H9 (cell line): ENCODE measurements at regions not wholly inside any gene's neighbourhood (a gene's known extent, or its start where the extent isn't known, plus 50 kb on each side); places are given as distances from the start of the nearest gene placed in this dataset.

Source experiments
- DNase-seq: peaks from one replicate; pipeline ENCODE4 v3.0.0-alpha.2; 2017
- H2AFZ ChIP-seq: one replicate; pipeline ENCODE4 v1.6.1; 2013; ENCODE audit warnings: mild to moderate bottlenecking, low read length, control low read depth, moderate library complexity
- H2AK5ac ChIP-seq: 2 replicates; pipeline ENCODE4 v1.6.1; 2013; ENCODE audit warnings: low read length, control low read depth, mixed read lengths; ENCODE audit not compliant: insufficient read length
- H2BK120ac ChIP-seq: one replicate; pipeline ENCODE4 v1.6.1; 2013; ENCODE audit warnings: low read depth, mild to moderate bottlenecking, low read length, control low read depth, inconsistent platforms; ENCODE audit not compliant: poor library complexity, severe bottlenecking
- H2BK12ac ChIP-seq: 2 replicates; pipeline ENCODE4 v1.6.1; 2013; ENCODE audit warnings: low read length, control low read depth, mixed read lengths, low read depth; ENCODE audit not compliant: insufficient read length
- H2BK15ac ChIP-seq: 2 replicates; pipeline ENCODE4 v1.6.1; 2013; ENCODE audit warnings: low read depth, low read length, control low read depth
- H2BK20ac ChIP-seq: one replicate; pipeline ENCODE4 v1.6.1; 2013; ENCODE audit warnings: low read depth, mild to moderate bottlenecking, low read length, control low read depth, inconsistent platforms; ENCODE audit not compliant: poor library complexity, severe bottlenecking
- H2BK5ac ChIP-seq: 2 replicates; pipeline ENCODE4 v1.6.1; 2013; ENCODE audit warnings: low read length, control low read depth, mixed read lengths; ENCODE audit not compliant: insufficient read length
- H3K14ac ChIP-seq: 2 replicates; pipeline ENCODE4 v1.6.1; 2013; ENCODE audit warnings: low read length, control low read depth; ENCODE audit not compliant: insufficient read depth
- H3K18ac ChIP-seq: 2 replicates; pipeline ENCODE4 v1.6.1; 2013; ENCODE audit warnings: low read depth, mild to moderate bottlenecking, mixed read lengths, low read length, control low read depth; ENCODE audit not compliant: insufficient read length
- H3K23ac ChIP-seq: 2 replicates; pipeline ENCODE4 v1.6.1; 2013; ENCODE audit warnings: low read length, control low read depth, mixed read lengths, low read depth; ENCODE audit not compliant: insufficient read length
- H3K23me2 ChIP-seq: 2 replicates; pipeline ENCODE4 v1.6.1; 2013; ENCODE audit warnings: low read depth, mild to moderate bottlenecking, mixed read lengths, low read length, control low read depth; ENCODE audit not compliant: insufficient read length, poor library complexity, severe bottlenecking
- H3K27ac ChIP-seq: 2 replicates; pipeline ENCODE4 v1.5.1; 2013; ENCODE audit warnings: low read length, control low read depth, mixed read lengths, low read depth; ENCODE audit not compliant: insufficient read length
- H3K27me3 ChIP-seq: 2 replicates; pipeline ENCODE4 v1.6.1; 2013; ENCODE audit warnings: low read length, control low read depth, inconsistent platforms; ENCODE audit not compliant: insufficient read depth
- H3K4ac ChIP-seq: 2 replicates; pipeline ENCODE4 v1.6.1; 2013; ENCODE audit warnings: low read depth, mild to moderate bottlenecking, control low read depth, inconsistent platforms, low read length, moderate library complexity
- H3K4me1 ChIP-seq: 2 replicates; pipeline ENCODE4 v1.6.1; 2013; ENCODE audit warnings: low read length, control low read depth, inconsistent platforms; ENCODE audit not compliant: insufficient read depth
- H3K4me2 ChIP-seq: 2 replicates; pipeline ENCODE4 v1.6.1; 2013; ENCODE audit warnings: low read length, control low read depth, mixed read lengths; ENCODE audit not compliant: insufficient read length, insufficient read depth
- H3K56ac ChIP-seq: 2 replicates; pipeline ENCODE4 v1.6.1; 2013; ENCODE audit warnings: low read depth, mild to moderate bottlenecking, mixed read lengths, low read length, control low read depth; ENCODE audit not compliant: insufficient read length
- H3K79me1 ChIP-seq: 2 replicates; pipeline ENCODE4 v1.6.1; 2013; ENCODE audit warnings: low read depth, mild to moderate bottlenecking, moderate library complexity, low read length, control low read depth, inconsistent platforms; ENCODE audit not compliant: insufficient read depth, poor library complexity, severe bottlenecking
- H3K79me2 ChIP-seq: 2 replicates; pipeline ENCODE4 v1.6.1; 2013; ENCODE audit warnings: low read length, control low read depth, inconsistent platforms; ENCODE audit not compliant: insufficient read depth
- H3K9ac ChIP-seq: 2 replicates; pipeline ENCODE4 v1.6.1; 2013; ENCODE audit warnings: low read length, control low read depth, mixed read lengths; ENCODE audit not compliant: insufficient read length; ENCODE audit errors: extremely low read depth
- H3K9me3 ChIP-seq: one replicate; pipeline ENCODE4 v1.6.1; 2013; ENCODE audit warnings: low read depth, low read length, inconsistent platforms; ENCODE audit not compliant: control insufficient read depth
- H3T11ph ChIP-seq: one replicate; pipeline ENCODE4 v1.6.1; 2013; ENCODE audit warnings: mild to moderate bottlenecking, low read length, control low read depth, inconsistent platforms
- H4K20me1 ChIP-seq: one replicate; pipeline ENCODE4 v1.6.1; 2013; ENCODE audit not compliant: control insufficient read depth, insufficient read length, insufficient read depth
- H4K5ac ChIP-seq: 2 replicates; pipeline ENCODE4 v1.6.1; 2013; ENCODE audit warnings: low read depth, mild to moderate bottlenecking, mixed read lengths, low read length, control low read depth; ENCODE audit not compliant: insufficient read length
- H4K8ac ChIP-seq: replicated peaks from 2 replicates; pipeline ENCODE4 v1.6.1; 2013; ENCODE audit warnings: low read length, control low read depth, mixed read lengths, low read depth; ENCODE audit not compliant: insufficient read length
- H4K91ac ChIP-seq: 2 replicates; pipeline ENCODE4 v1.6.1; 2013; ENCODE audit warnings: low read depth, mild to moderate bottlenecking, moderate library complexity, mixed read lengths, low read length, control low read depth; ENCODE audit not compliant: insufficient read length
- H3K27ac Mint-ChIP-seq, 3 experiments: 2 replicates in 2 of 3; 3 replicates in 1 of 3; pipeline ENCODE4 v1.8.0; 2020 to 2021; ENCODE audit warnings: mixed read lengths in 3 of 3, mild to moderate bottlenecking in 1 of 3, moderate library complexity in 1 of 3
- H3K27me3 Mint-ChIP-seq: 2 replicates; pipeline ENCODE4 v1.8.0; 2021; ENCODE audit warnings: low read depth, mild to moderate bottlenecking, moderate library complexity, mixed read lengths
- H3K36me3 Mint-ChIP-seq, 3 experiments: 2 replicates in 2 of 3; 3 replicates in 1 of 3; pipeline ENCODE4 v1.8.0; 2020 to 2021; ENCODE audit warnings: low read depth in 3 of 3, mixed read lengths in 3 of 3; ENCODE audit not compliant: insufficient read depth in 1 of 3
- H3K4me1 Mint-ChIP-seq, 2 experiments: 2 replicates each; pipeline ENCODE4 v1.8.0; 2020; ENCODE audit warnings: mixed read lengths in 2 of 2
- H3K4me3 Mint-ChIP-seq, 2 experiments: 2 replicates in 1 of 2; 3 replicates in 1 of 2; pipeline ENCODE4 v1.8.0; 2020 to 2021; ENCODE audit warnings: mild to moderate bottlenecking in 2 of 2, mixed read lengths in 2 of 2, moderate library complexity in 1 of 2
- H3K9me3 Mint-ChIP-seq, 2 experiments: 2 replicates in 1 of 2; 3 replicates in 1 of 2; pipeline ENCODE4 v1.8.0; 2020; ENCODE audit warnings: mild to moderate bottlenecking in 2 of 2, mixed read lengths in 2 of 2, moderate library complexity in 1 of 2
- WGBS: extraction: QIAGEN DNeasy Blood & Tissue Kit; methylation state at CpG from one replicate; pipeline ENCODE4 v1.1.7; 2013; ENCODE audit warnings: missing lambda C conversion rate, low lambda C conversion rate, mixed read lengths; ENCODE audit not compliant: insufficient read length; ENCODE audit errors: extremely low coverage; 5-methylcytosine and 5-hydroxymethylcytosine counted together
- TF ChIP-seq, protein P1 (sequence below): fragments of 200-600 bp; sonication (generic); conservative IDR thresholded peaks from 3 replicates; pipeline ENCODE4 v1.8.0; 2021; ENCODE audit warnings: antibody characterized with exemption, mild to moderate bottlenecking

DNA sequence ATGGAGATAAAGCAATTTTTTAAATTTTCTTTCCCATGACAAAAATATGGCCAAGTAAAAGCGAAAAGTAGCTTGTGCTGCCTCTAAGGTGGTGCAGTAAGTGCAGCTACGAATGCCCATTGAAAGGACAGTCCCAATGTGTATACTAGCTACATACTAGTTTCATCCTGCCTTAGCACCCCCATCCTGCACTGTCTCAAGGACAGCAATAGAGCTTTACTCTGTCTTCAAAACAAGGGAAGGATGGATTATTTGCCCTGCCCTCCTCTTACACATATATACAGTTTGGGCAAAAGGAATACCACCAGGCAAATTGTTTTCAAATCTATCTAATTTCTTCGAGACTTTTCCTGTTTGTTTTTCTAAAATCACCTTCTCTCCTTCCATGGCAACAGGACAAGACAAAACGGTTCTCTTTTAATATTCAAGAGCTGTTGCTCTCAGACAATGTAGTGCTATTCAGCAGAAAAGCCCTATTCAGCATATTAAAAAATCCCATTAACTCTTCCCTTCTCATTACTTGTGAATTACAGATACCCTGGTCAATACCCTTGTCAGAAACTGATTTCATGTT, 75.1 kb upstream of the SLC7A11 start:
- Histone ChIP-seq H3K27ac (no peak overlapping the region), H2BK15ac (no peak overlapping the region), H2BK20ac (no peak overlapping the region), H3K4me2 (no peak overlapping the region), H2AFZ (no peak overlapping the region), H3T11ph (no peak overlapping the region), H4K91ac (no peak overlapping the region), H3K9me3 (no peaks in the 10 kb centered on the region), H4K5ac (no peak overlapping the region), H3K9ac (no peak overlapping the region), H3K4ac (no peak overlapping the region), H3K18ac (no peak overlapping the region), H2BK12ac (no peak overlapping the region), H2BK120ac (no peak overlapping the region), H4K20me1 (no peaks in the 10 kb centered on the region), H3K56ac (no peak overlapping the region), H3K14ac (no peak overlapping the region), H4K8ac (no peak overlapping the region), H3K23ac (no peak overlapping the region), H3K4me1 (0 out of 2 replicates have a peak, but pooled peaks cover 5% of the 10 kb centered on the region), H3K27me3 (no peaks in the 10 kb centered on the region), H3K79me1 (no peaks in the 10 kb centered on the region), H2AK5ac (no peak overlapping the region), H3K79me2 (no peaks in the 10 kb centered on the region), H3K23me2 (no peaks in the 10 kb centered on the region), H2BK5ac (no peak overlapping the region)
- H3K27ac Mint-ChIP-seq, result no peak overlapping the region
- TF ChIP-seq, protein P1, sequence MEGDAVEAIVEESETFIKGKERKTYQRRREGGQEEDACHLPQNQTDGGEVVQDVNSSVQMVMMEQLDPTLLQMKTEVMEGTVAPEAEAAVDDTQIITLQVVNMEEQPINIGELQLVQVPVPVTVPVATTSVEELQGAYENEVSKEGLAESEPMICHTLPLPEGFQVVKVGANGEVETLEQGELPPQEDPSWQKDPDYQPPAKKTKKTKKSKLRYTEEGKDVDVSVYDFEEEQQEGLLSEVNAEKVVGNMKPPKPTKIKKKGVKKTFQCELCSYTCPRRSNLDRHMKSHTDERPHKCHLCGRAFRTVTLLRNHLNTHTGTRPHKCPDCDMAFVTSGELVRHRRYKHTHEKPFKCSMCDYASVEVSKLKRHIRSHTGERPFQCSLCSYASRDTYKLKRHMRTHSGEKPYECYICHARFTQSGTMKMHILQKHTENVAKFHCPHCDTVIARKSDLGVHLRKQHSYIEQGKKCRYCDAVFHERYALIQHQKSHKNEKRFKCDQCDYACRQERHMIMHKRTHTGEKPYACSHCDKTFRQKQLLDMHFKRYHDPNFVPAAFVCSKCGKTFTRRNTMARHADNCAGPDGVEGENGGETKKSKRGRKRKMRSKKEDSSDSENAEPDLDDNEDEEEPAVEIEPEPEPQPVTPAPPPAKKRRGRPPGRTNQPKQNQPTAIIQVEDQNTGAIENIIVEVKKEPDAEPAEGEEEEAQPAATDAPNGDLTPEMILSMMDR, result no peak
- peaks cover 0 to 6% (median 2%) of the 10 kb centered on the region in 3 experiments; a peak in 3 of 7 replicates for H3K36me3 Mint-ChIP-seq
- H3K4me1 Mint-ChIP-seq, result peaks cover 15 to 20% of the 10 kb centered on the region in 2 experiments
- DNase-seq, result no peak
- H3K27me3 Mint-ChIP-seq, result no peaks in the 10 kb centered on the region
- WGBS, result no CpG with 5 or more reads among the region's 4 CpGs
- H3K9me3 Mint-ChIP-seq, result peaks cover 0 to 5% of the 10 kb centered on the region in 2 experiments; a peak in 4 of 5 replicates
- no peak overlapping the region for H3K4me3 Mint-ChIP-seq
